Progenitor cell of endocrine pancreas (in vitro differentiated cells): ENCODE measurements at regions not wholly inside any gene's neighbourhood (a gene's known extent, or its start where the extent isn't known, plus 50 kb on each side); places are given as distances from the start of the nearest gene placed in this dataset.

Experiments
- DNase-seq: peaks from one replicate; pipeline ENCODE4 v3.0.0; 2021; ENCODE audit warnings: low spot score; ENCODE audit not compliant: unreplicated experiment
- H3K27ac Mint-ChIP-seq: 2 replicates; pipeline ENCODE4 v1.8.0; 2021; ENCODE audit warnings: mild to moderate bottlenecking, moderate library complexity, mixed read lengths
- H3K27me3 Mint-ChIP-seq: 2 replicates; pipeline ENCODE4 v1.8.0; 2021; ENCODE audit warnings: mixed read lengths
- H3K36me3 Mint-ChIP-seq: 2 replicates; pipeline ENCODE4 v1.8.0; 2022; ENCODE audit warnings: mixed read lengths; ENCODE audit not compliant: insufficient read depth
- H3K4me1 Mint-ChIP-seq: 2 replicates; pipeline ENCODE4 v1.8.0; 2021; ENCODE audit warnings: low read depth, mixed read lengths
- H3K4me3 Mint-ChIP-seq: 2 replicates; pipeline ENCODE4 v1.8.0; 2021; ENCODE audit warnings: low read depth, mild to moderate bottlenecking, moderate library complexity, mixed read lengths
- H3K9me3 Mint-ChIP-seq: 2 replicates; pipeline ENCODE4 v1.8.0; 2021; ENCODE audit warnings: low read depth, mixed read lengths
- CTCF ChIP-seq: fragments of 200-600 bp; sonication (generic); IDR thresholded peaks from one replicate; pipeline ENCODE4 v1.5.0; 2021; ENCODE audit warnings: antibody characterized with exemption, mild to moderate bottlenecking; ENCODE audit not compliant: unreplicated experiment

GRCh38 chr6:98526465-98526864 is 307.9 kb upstream of the POU3F2 start:
- peaks cover 9% of the 10 kb centered on the region for H3K4me1 Mint-ChIP-seq
- no peak for DNase-seq
- H3K4me3 Mint-ChIP-seq, result no peak overlapping the region
- no peaks in the 10 kb centered on the region for H3K36me3 Mint-ChIP-seq
- TF ChIP-seq CTCF, result no peak
- no peak overlapping the region for H3K27ac Mint-ChIP-seq
- H3K27me3 Mint-ChIP-seq, result no peaks in the 10 kb centered on the region
- peaks cover 7% of the 10 kb centered on the region for H3K9me3 Mint-ChIP-seq

- DNase-seq, result no peak
- Mint-ChIP-seq H3K4me1 (peaks cover 9% of the 10 kb centered on the region), H3K4me3 (no peak overlapping the region), H3K36me3 (no peaks in the 10 kb centered on the region), H3K27ac (no peak overlapping the region), H3K9me3 (no peaks in the 10 kb centered on the region), H3K27me3 (no peaks in the 10 kb centered on the region)
- TF ChIP-seq CTCF, result no peak
These were observed 305.0 kb upstream of the POU3F2 start for GRCh38 chr6:98529364-98529763.

DNA sequence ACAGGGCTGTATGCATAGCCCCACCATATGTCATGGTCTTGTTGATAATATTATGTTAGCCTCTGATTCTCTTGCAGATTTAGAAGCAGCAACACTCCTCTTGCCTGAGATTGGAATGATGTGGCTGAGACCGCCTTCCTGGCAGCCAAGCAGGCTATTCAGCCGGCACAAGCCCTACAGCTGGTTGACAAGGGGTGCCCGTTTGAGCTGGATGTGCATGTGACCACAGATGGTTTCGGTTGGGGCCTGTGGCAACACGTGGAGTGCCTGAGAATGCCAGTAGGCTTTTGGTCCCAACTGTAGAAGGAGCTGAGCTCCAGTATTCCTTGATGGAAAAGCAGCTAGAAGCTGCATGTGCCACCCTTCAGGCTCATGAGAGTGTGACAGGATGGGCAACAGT is 303.6 kb upstream of the POU3F2 start:
- Mint-ChIP-seq H3K4me1 (peaks cover 7% of the 10 kb centered on the region), H3K4me3 (no peak overlapping the region), H3K9me3 (no peaks in the 10 kb centered on the region), H3K27ac (no peak overlapping the region), H3K36me3 (no peaks in the 10 kb centered on the region), H3K27me3 (peaks cover 4% of the 10 kb centered on the region)
- no peak for DNase-seq
- TF ChIP-seq CTCF, result no peak

DNA sequence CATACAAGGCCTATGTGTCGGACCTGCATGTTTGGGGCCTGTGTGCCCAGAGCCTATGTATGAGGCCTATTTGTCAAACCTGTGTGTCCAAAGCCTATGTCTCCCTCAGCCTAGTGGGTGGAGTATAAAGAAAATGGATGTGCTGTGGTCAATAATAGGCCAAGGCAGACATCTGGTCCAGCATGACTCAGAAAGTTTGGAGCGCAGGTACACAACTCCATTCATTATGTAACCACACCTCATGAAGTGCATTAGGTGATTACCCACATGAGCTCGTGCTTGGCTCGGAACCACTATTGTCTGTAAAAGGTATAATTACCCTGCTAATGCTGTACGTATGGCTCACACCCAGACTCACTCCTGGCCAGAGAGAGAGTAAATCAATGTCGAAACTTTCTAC is 302.4 kb upstream of the POU3F2 start:
- no peak for DNase-seq
- Mint-ChIP-seq H3K27me3 (peaks cover 4% of the 10 kb centered on the region), H3K9me3 (no peaks in the 10 kb centered on the region), H3K4me3 (no peak overlapping the region), H3K27ac (no peak overlapping the region), H3K36me3 (no peaks in the 10 kb centered on the region), H3K4me1 (no peaks in the 10 kb centered on the region)
- TF ChIP-seq CTCF, result no peak

DNA sequence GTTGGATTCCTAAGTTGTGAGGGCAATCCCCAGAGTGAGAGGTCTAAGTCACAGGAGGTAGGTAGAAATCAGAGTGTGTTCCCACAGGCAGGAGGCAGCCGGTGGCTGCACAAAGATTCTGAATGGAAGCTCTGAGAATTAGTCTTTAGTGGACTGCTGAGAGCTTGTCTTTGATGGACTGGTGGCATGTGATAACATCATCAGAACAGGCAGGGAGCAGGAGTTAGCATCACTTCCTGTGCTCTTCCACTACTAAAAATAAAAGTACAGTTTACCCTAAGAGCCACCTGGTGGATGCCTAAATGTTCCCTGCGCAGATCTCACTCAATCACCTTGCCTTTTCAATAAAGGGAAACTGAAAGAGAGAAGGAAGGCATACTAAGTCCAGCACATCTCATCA is 294.6 kb upstream of the POU3F2 start:
- DNase-seq, result no peak
- TF ChIP-seq CTCF, result no peak
- Mint-ChIP-seq H3K27ac (no peak overlapping the region), H3K36me3 (no peaks in the 10 kb centered on the region), H3K4me3 (no peak overlapping the region), H3K4me1 (no peaks in the 10 kb centered on the region), H3K9me3 (no peaks in the 10 kb centered on the region), H3K27me3 (peaks cover 4% of the 10 kb centered on the region)
